GM20000 (cell line): ENCODE measurements at regions not wholly inside any gene's neighbourhood (a gene's known extent, or its start where the extent isn't known, plus 50 kb on each side); places are given as distances from the start of the nearest gene placed in this dataset.

Experiments used
- DNase-seq: peaks from one replicate; pipeline ENCODE4 v3.0.0; 2012; ENCODE audit warnings: low spot score
- TF ChIP-seq, protein P1 (sequence below): IDR thresholded peaks from 2 replicates; pipeline ENCODE4 v1.5.1; 2012; ENCODE audit warnings: mild to moderate bottlenecking, control low read depth; ENCODE audit errors: extremely low read depth, missing control alignments

DNA sequence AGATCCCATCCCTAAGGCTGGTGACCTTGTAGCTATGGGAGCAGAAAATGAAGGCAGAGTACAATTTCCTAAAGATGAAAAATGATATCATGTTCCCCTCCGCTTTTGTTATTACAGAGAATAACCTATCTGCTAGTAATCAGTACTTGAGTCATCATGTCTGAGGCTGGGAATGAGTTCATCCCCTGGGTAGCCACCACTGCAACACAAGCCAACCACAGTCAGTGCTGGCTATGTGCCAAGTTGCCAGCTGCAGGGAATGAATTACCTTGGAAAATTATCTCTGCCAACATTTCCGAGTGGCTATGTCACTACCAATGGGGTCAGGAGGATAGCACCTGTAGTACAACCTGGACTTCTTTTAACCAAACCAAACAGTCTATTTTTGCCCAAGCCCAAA lies 1094.7 kb upstream of the DDX18 start:
- DNase-seq: no peak
- TF ChIP-seq, protein P1, sequence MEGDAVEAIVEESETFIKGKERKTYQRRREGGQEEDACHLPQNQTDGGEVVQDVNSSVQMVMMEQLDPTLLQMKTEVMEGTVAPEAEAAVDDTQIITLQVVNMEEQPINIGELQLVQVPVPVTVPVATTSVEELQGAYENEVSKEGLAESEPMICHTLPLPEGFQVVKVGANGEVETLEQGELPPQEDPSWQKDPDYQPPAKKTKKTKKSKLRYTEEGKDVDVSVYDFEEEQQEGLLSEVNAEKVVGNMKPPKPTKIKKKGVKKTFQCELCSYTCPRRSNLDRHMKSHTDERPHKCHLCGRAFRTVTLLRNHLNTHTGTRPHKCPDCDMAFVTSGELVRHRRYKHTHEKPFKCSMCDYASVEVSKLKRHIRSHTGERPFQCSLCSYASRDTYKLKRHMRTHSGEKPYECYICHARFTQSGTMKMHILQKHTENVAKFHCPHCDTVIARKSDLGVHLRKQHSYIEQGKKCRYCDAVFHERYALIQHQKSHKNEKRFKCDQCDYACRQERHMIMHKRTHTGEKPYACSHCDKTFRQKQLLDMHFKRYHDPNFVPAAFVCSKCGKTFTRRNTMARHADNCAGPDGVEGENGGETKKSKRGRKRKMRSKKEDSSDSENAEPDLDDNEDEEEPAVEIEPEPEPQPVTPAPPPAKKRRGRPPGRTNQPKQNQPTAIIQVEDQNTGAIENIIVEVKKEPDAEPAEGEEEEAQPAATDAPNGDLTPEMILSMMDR: no peak

DNA sequence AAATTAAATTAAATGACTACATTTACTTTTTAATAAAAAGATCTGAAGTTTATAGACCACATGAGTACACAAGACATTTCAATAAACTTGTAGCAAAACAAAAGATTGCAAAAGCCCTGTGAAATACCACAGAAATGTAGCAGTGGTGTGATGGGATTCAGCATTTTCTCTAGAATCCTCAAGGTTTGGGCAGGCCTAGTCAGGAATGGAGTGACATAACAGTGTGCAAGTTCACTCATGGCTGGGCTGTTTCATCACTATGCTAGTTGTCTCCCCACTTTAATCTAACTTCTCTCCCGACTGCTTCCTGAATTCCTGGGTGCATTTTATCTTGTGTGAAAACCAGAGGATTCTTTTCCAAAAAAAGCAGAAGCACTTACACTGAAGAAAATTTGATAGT lies 1089.9 kb upstream of the DDX18 start:
- no peak for DNase-seq
- TF ChIP-seq, protein P1: no peak

DNA sequence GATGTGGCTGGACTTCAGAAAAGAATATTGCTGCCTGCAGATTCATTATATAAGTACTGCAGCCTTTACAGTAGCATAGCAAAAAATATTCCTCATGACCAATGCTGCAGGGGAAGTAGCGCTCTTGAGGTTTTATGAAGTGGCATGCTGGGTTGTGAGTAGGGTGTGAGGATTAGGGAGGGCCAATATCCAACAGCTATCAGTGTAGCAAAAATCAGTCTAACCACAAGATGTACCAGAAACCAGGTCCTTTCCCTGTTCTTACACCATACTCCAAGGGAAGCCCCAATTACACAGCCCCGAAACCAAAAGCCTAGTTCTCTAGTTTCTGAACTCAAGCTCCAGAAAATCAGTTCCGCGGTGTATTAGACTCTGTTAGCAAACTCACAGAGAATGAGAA lies 1082.2 kb upstream of the DDX18 start:
- DNase-seq: no peak
- TF ChIP-seq, protein P1: no peak

DNA sequence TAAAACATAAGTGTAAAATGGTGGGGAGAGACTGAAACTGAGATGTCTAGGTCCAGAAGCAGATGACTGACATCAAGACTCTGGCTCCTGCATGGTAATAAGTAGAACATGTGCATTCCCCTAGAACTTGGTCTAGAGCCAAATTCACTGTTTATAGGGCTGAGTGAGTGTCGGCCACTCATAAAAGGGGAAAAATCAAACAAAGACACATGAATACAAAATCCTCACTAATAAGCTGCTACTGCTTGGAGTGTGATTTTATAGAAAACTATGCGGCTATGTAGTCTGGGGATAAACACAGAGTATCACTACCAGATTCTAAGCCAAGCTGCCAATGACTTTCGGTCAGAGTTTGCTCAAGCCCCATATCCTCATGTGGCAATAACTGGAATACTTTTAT lies 1080.8 kb upstream of the DDX18 start:
- no peak for DNase-seq
- TF ChIP-seq, protein P1: no peak

DNA sequence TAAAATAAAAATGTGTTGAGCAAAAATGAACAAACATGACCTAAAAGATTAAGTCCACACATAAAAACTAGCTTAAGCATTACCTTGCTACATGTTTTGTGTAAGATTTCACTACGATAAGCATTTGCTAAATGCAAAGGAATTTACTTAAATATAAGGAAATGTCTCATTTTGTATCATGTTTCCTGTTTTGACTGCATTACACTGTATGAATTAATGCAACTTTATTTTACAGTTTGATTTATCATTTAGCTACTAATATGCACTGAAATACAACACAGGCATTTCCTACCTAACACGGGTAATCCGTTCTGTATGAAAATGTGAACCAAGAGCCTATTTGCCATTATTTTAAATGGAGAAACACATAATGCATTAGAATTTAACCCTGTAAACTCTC lies 1076.5 kb upstream of the DDX18 start:
- TF ChIP-seq, protein P1: no peak
- DNase-seq: no peak

DNA sequence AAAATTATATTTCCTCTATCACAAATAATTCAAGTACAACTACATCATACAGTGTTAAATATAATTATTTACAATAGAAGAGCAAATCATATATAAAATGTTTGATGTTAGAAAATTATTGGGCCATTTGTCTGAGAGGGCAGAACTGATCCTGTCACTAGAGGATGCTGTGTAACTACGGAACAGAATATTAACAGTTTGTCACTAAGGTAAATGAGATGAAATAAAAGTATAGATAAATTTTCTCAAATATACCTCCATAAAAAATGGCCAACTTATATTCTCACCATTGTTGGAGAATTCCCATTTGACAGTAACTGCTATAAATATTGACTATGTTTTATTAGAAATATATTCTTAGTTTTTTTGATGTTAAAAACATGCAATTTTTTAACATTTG lies 1067.4 kb upstream of the DDX18 start:
- no peak for DNase-seq
- TF ChIP-seq, protein P1: no peak

DNA sequence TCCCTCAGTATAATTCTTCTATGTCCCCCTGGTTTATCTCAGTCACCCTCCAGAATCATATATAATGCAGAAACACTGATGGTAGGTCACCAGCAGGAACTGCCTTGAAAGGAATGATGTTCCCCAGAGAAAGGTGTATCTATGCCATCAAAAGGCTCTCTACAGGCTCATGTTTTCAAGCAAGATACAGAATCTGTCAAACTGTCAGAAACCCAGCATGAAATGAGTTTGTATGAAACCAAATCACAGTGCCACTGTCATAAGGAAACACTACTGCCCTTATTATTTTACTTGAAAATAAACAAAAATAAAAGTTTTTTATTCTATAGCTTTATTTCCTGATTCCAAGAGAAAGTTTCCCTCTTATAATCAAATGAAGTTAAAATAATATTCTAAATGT lies 1064.5 kb upstream of the DDX18 start:
- no peak for DNase-seq
- TF ChIP-seq, protein P1: no peak
